ENCODE measurements at regions not wholly inside any gene's neighbourhood (a gene's known extent, or its start where the extent isn't known, plus 50 kb on each side); places are given as distances from the start of the nearest gene placed in this dataset.
"Not testable (repeated sequence)": the region's sequence is repeated elsewhere in the genome, so short reads cannot be mapped to it uniquely, and the experiment has no call there.

DNA sequence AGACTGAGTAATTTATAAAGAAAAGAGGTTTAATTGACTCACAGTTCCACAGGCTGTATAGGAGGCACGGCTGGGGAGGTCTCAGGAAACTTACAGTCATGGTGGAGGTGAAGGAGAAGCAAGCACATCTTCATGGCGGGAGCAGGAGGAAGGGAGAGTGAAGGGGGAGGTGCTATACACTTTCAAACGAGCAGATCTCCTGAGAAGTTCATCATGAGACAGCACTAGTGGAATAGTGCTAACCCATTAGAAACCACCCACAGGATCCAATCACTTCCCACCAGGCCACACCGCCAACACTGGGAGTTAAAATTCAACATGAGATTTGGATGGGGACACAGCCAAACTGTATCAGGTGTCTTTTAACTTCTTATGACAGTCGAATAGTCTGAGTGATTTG, 1459.3 kb upstream of the ACO1 start:
- no peak overlapping the region for H3K4me3 ChIP-seq (replicated peaks; ENCODE audit: low read depth, low read length)
- no peak for DNase-seq (ENCODE audit: low read depth)
- TF ChIP-seq, protein P1, sequence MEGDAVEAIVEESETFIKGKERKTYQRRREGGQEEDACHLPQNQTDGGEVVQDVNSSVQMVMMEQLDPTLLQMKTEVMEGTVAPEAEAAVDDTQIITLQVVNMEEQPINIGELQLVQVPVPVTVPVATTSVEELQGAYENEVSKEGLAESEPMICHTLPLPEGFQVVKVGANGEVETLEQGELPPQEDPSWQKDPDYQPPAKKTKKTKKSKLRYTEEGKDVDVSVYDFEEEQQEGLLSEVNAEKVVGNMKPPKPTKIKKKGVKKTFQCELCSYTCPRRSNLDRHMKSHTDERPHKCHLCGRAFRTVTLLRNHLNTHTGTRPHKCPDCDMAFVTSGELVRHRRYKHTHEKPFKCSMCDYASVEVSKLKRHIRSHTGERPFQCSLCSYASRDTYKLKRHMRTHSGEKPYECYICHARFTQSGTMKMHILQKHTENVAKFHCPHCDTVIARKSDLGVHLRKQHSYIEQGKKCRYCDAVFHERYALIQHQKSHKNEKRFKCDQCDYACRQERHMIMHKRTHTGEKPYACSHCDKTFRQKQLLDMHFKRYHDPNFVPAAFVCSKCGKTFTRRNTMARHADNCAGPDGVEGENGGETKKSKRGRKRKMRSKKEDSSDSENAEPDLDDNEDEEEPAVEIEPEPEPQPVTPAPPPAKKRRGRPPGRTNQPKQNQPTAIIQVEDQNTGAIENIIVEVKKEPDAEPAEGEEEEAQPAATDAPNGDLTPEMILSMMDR (IDR thresholded peaks at IDR 0.05; ENCODE audit: low read length, missing control alignments): no peak

DNA sequence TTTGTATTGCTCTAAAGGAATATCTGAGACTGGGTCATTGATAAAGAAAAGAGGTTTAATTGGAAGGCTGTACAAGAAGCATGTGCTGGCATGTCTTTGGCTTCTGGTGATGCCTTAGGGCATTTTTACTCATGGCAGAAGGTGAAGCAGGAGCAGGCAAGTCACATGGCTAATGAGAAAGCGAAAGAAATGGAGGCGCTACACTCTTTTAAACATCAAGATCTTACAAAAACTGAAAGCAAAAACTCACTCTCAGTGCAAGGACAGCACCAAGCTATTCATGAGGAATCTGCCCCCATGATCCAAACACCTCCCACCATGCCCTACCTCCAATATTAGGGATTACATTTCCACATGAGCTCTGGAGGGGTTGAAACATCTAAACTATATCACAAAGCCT, 1458.8 kb upstream of the ACO1 start:
- H3K4me3 ChIP-seq (replicated peaks; ENCODE audit: low read depth, low read length): no peak overlapping the region
- no peak for DNase-seq (ENCODE audit: low read depth)
- TF ChIP-seq, protein P1 (IDR thresholded peaks at IDR 0.05; ENCODE audit: low read length, missing control alignments): no peak

DNA sequence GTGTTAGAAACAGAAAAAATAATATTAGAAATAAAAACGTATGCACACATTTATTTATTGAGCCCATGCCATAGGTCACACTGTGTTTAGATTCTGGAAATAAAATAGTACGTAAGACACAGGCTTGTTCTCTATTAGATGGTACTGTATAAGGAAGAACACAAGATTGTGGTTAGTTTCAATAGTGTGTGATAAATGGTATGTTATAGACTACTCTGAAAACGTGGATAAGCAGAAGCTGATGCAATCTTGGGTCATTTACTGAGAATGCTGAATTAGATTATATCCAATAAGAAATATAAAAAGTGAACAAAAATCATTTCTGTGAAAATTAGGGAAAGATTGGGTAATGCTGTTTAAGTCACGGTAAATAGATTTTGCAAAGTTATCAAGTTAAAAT, 1456.4 kb upstream of the ACO1 start:
- no peak for DNase-seq (ENCODE audit: low read depth)
- no peak overlapping the region for H3K4me3 ChIP-seq (replicated peaks; ENCODE audit: low read depth, low read length)
- TF ChIP-seq, protein P1 (IDR thresholded peaks at IDR 0.05; ENCODE audit: low read length, missing control alignments): no peak

DNA sequence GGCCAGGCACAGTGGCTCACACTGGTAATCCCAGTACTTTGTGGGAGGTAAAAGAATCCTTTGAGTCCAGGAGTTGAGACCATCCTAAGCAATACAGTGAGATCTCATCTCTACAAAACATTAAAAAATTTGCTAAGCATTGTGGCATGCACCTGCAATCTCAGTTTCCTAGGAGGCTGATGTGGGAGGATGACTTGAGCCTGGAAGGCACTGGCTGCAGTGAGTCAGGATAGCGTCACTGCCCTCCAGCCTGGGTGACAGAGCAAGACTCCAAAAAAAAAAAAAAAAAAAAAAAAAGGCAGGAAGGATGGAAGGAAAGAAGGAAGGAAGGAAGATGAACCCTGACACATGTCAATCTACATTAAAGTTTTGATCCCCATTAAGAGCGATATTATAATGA, 1452.2 kb upstream of the ACO1 start:
- TF ChIP-seq, protein P1 (IDR thresholded peaks at IDR 0.05; ENCODE audit: low read length, missing control alignments): no peak

DNA sequence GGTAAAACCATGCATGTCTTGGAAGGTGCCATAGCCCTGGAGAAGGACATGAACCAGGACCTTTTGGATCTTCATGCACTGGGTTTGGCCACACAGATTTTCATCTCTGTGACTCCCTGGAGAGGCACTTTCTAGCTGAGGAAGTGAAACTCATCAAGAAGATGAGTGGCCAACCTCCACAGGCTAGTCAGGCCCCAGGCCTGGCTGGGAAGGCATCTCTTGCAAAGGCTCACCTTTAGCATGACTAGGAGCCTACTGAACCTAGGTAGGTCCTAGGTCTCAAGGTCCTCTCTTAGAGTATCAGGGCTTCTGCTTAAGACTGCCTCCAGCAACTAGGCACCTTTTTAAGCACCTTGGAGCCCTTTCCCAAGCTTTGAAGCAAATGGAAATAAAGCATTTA, 1448.7 kb upstream of the ACO1 start:
- DNase-seq (ENCODE audit: low read depth): no peak
- H3K4me3 ChIP-seq (replicated peaks; ENCODE audit: low read depth, low read length): no peak overlapping the region
- TF ChIP-seq, protein P1 (IDR thresholded peaks at IDR 0.05; ENCODE audit: low read length, missing control alignments): no peak

More for the DNA sequence above, 1452.2 kb upstream of the ACO1 start:
- no peak for DNase-seq (ENCODE audit: low read depth)
- H3K4me3 ChIP-seq (replicated peaks; ENCODE audit: low read depth, low read length): no peak overlapping the region

DNA sequence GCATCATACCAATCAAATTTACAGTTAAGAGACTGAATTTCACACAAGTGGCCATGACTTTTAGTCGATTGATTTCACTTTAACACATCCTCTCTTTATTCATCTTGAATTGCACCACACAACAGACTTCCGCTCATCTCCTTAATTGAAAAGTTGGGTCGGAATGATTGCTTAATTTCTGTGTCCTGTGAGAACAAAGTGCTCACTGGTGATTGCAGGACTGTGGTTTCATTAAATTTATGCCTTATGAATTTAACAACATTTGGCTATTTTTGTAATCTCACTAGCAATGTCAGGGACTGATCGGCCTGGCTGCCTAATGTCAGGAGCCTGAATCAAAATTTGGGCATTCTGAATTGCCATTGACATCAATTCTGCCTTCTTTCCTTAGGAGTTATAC, 1447.3 kb upstream of the ACO1 start:
- TF ChIP-seq, protein P1 (IDR thresholded peaks at IDR 0.05; ENCODE audit: low read length, missing control alignments): no peak
- no peak for DNase-seq (ENCODE audit: low read depth)
- no peak overlapping the region for H3K4me3 ChIP-seq (replicated peaks; ENCODE audit: low read depth, low read length)

DNA sequence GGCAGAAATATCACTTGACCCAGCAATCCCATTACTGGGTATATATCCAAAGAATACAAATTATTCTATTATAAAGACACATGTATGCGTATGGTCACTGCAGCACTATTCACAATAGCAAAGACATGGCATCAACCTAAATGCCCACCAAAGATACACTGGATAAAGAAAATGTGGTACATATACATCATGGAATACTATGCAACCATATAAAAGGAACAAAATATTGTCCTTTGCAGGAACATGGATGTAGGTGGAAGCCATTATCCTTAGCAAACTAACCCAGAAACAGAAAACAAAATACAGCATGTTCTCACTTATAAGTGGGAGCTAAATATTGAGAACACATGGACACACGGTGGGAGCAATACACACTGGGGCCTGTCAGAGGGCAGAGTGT, 1441.6 kb upstream of the ACO1 start:
- not testable (repeated sequence) for H3K4me3 ChIP-seq (replicated peaks; ENCODE audit: low read depth, low read length); DNase-seq (ENCODE audit: low read depth)

Data from fibroblast of pulmonary artery (primary cell).